ENCODE measurements at regions not wholly inside any gene's neighbourhood (a gene's known extent, or its start where the extent isn't known, plus 50 kb on each side); places are given as distances from the start of the nearest gene placed in this dataset.

DNA sequence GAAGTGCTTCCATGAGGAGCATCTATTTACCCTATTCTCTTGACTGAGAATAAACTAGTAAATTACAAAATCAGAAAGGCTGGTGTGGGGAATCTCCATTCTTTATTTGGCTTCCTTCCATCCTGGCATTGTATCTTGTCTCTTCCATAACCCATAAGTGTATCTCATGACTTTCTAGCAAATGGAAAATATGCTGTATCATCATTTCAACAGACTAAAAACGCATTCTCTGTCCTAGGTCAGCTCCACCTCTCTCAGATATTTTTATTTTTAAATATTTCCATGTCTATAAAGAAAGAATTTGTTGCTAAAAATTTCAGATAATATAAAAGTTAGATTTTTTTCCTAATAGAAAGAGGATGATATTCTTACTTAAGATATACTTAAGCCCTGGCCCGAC, 154.2 kb upstream of the MYO16 start:
- Histone ChIP-seq H3K9me3 (no peaks in the 10 kb centered on the region), H3K27me3 (replicated peaks in 1 of 7) (no peaks in the 10 kb centered on the region), H3K4me1 (no peaks in the 10 kb centered on the region), H3K36me3 (no peaks in the 10 kb centered on the region), H3K4me3 (no peak overlapping the region), H3K27ac (no peak overlapping the region)
- TF ChIP-seq, protein P1, sequence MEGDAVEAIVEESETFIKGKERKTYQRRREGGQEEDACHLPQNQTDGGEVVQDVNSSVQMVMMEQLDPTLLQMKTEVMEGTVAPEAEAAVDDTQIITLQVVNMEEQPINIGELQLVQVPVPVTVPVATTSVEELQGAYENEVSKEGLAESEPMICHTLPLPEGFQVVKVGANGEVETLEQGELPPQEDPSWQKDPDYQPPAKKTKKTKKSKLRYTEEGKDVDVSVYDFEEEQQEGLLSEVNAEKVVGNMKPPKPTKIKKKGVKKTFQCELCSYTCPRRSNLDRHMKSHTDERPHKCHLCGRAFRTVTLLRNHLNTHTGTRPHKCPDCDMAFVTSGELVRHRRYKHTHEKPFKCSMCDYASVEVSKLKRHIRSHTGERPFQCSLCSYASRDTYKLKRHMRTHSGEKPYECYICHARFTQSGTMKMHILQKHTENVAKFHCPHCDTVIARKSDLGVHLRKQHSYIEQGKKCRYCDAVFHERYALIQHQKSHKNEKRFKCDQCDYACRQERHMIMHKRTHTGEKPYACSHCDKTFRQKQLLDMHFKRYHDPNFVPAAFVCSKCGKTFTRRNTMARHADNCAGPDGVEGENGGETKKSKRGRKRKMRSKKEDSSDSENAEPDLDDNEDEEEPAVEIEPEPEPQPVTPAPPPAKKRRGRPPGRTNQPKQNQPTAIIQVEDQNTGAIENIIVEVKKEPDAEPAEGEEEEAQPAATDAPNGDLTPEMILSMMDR (IDR thresholded peaks at IDR 0.05 in 8 of 11, conservative IDR thresholded peaks at IDR 0.05 in 3 of 11): no peak
- TF ChIP-seq POLR2A (IDR thresholded peaks at IDR 0.05) (no peak), POLR2AphosphoS5 (IDR thresholded peaks at IDR 0.05) (no peak)
- DNase-seq: no peak
- 69 to 87% (median 73%) methylated on average over 2 of the region's 2 CpGs for WGBS, 5 donors
- intact Hi-C loops (cut with DNase I; ENCODE audit: low total_unique reads): no loop called here

DNA sequence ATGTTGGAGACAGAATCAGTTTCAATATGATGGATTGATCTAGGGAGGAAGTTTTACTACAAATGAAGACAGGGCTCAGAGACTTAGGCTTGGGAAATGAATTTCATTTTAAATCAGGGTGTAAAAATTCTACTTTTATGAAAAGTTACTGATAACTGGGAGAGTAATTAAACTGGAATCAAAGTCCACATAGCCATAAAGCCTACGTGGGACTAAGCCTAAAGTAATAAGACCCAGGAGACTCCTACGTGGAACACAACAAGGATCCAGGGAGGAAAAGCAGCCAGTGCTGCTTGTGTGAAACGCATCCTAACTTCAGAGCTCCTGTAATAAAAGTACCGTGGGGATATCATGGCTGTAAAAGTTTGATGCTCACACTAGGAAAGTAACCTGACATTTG, 152.0 kb upstream of the MYO16 start:
- intact Hi-C loops (cut with DNase I; ENCODE audit: low total_unique reads): no loop called here
- TF ChIP-seq POLR2A (IDR thresholded peaks at IDR 0.05) (no peak), POLR2AphosphoS5 (IDR thresholded peaks at IDR 0.05) (no peak)
- TF ChIP-seq, protein P1 (IDR thresholded peaks at IDR 0.05 in 8 of 11, conservative IDR thresholded peaks at IDR 0.05 in 3 of 11): no peak
- Histone ChIP-seq H3K27ac (no peak overlapping the region), H3K9me3 (no peaks in the 10 kb centered on the region), H3K4me1 (no peaks in the 10 kb centered on the region), H3K4me3 (no peak overlapping the region), H3K36me3 (no peaks in the 10 kb centered on the region), H3K27me3 (replicated peaks in 1 of 7) (no peaks in the 10 kb centered on the region)
- DNase-seq: no peak
- WGBS, 5 donors: 55 to 76% (median 72%) methylated on average over 4 of the region's 4 CpGs

GRCh38 chr13:108478179-108478578, 151.2 kb upstream of the MYO16 start:
- TF ChIP-seq, protein P1 (IDR thresholded peaks at IDR 0.05 in 8 of 11, conservative IDR thresholded peaks at IDR 0.05 in 3 of 11): no peak
- TF ChIP-seq POLR2AphosphoS5 (IDR thresholded peaks at IDR 0.05) (no peak), POLR2A (IDR thresholded peaks at IDR 0.05) (no peak)
- DNase-seq: no peak
- Histone ChIP-seq H3K27me3 (replicated peaks in 1 of 7) (no peaks in the 10 kb centered on the region), H3K4me1 (no peaks in the 10 kb centered on the region), H3K36me3 (no peaks in the 10 kb centered on the region), H3K4me3 (no peak overlapping the region), H3K27ac (no peak overlapping the region), H3K9me3 (no peaks in the 10 kb centered on the region)
- intact Hi-C loops (cut with DNase I; ENCODE audit: low total_unique reads): no loop called here
- 84 to 100% (median 92%) methylated on average over 1 of the region's 1 CpG for WGBS, 5 donors

- Histone ChIP-seq H3K36me3 (no peaks in the 10 kb centered on the region), H3K4me1 (no peaks in the 10 kb centered on the region), H3K27me3 (replicated peaks in 1 of 7) (no peaks in the 10 kb centered on the region), H3K9me3 (peaks cover 0 to 14% (median 0%) of the 10 kb centered on the region in 8 donors), H3K4me3 (no peak overlapping the region), H3K27ac (no peak overlapping the region)
- TF ChIP-seq POLR2A (IDR thresholded peaks at IDR 0.05) (no peak), POLR2AphosphoS5 (IDR thresholded peaks at IDR 0.05) (no peak)
- TF ChIP-seq, protein P1 (IDR thresholded peaks at IDR 0.05 in 8 of 11, conservative IDR thresholded peaks at IDR 0.05 in 3 of 11): no peak
- WGBS, 5 donors: 45 to 54% (median 48%) methylated on average over 1 of the region's 1 CpG
- no peak for DNase-seq
- intact Hi-C loops (cut with DNase I; ENCODE audit: low total_unique reads): no loop called here
These were observed 145.4 kb upstream of the MYO16 start for GRCh38 chr13:108483981-108484380.

Measured in spleen (tissue), 11 donors.